ENCODE measurements at regions not wholly inside any gene's neighbourhood (a gene's known extent, or its start where the extent isn't known, plus 50 kb on each side); places are given as distances from the start of the nearest gene placed in this dataset.

- DNase-seq: no peak
These were observed 913.7 kb upstream of the ACVR2A start for GRCh38 chr2:146931109-146931508.

DNA sequence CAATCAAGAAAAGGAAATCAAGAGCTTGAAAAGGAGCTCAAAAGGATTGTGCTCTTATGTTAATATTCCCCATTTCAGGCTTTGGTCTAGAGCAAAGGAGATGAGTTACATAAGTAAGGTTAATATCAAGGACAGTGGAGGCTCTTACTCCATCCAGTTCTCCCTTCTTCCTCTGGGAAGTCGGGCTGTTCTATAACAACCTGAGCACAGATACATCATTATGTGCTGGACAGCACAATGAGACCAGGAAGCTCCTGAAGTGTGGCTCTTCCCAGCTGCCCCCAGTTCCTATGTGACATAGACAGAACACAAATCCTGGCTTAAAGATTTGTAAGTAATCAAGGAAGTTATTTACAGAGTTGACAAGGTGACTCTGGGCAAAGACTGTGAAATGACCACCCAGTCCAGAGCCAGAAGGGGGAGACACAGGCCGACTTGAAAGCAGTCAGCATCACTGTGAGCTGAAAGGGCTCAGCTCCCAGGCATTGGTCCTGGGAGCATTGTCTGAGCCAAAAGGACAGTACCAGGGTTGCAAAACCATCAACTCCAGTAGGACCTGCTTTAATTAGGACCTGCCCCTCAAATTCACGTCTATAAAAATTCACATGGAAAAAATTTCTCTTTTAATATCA, 917.6 kb upstream of the ACVR2A start:
- peak; percentile 4 for DNase-seq

GRCh38 chr2:146918280-146918679, 926.5 kb upstream of the ACVR2A start:
- DNase-seq: no peak

GRCh38 chr2:146917431-146918042, 927.3 kb upstream of the ACVR2A start:
- no peak for DNase-seq

GRCh38 chr2:146916914-146917313, 927.9 kb upstream of the ACVR2A start:
- no peak for DNase-seq

DNA sequence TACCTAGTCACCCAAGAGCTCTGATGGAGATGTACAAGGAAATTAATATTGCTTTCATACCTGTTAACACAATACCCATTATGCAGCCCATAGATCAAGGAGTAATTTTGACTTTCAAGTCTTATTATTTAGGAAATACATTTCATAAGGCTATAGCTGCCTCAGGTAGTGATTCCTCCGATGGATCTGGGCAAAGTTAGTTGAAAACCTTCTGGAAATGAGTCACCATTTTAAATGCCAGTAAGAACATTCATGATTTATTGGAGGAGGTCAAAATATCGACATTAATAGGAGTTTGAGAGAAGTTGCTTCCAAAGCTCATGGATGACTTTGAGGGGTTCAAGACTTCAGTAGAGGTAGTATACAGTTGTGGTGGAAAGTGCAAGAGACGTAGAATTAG, 931.4 kb upstream of the ACVR2A start:
- no peak for DNase-seq

DNA sequence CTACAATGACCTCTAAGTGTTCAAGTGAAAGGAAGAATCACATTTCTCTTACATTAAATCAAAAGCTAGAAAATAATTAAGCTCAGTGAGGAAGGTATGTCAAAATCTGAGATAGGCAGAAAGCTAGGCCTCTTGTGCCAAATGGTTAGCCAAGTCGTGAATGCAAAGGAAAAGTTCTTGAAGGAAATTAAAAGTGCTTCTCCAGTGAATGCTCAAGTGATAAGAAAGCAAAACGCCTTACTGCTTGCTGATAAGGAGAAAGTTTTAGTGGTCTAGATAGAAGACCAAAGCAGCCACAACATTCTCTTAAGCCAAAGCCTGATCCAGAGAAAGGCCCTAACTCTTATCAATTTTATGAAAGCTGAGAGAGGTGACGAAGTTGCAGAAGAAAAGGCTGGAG, 932.3 kb upstream of the ACVR2A start:
- DNase-seq: no peak

- no peak for DNase-seq
These were observed 936.1 kb upstream of the ACVR2A start for GRCh38 chr2:146908776-146909175.

DNA sequence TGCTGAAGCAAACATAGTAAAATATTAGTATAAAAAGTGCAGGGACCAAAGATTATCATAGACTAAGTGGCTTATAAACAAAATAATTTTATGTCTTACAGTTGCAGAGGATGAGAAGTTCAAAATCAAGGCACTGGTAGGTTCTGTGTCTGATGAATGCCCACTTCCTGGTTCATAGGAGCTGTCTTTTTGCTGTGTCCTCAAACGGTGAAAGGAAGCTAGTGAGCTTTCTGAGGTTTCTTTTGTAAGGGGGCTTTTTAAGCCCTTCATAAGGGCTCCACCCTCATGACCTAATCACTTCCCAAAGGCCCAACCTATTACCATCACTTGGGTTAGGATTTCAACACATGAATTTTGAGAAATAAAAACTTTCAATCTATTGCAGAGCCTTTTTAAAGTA, 946.7 kb upstream of the ACVR2A start:
- no peak for DNase-seq

DNA sequence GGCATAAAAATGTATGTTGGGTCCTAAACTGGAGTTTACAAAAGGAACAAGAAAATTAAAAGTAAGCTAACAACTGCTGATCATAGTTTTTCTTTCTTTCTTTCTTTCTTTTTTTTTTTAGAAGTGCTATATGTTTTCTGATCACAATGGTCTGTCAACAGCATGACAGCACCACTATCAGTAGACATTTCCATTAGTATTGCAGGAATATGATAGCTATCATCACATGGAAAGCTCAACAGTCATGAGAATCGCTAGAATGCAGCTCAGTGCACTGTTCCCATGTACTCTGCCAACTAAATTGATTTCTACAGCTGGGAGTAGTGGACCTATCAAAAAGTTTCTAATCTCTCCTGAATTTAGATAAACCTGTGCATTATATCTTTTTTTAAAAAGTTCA, 950.3 kb upstream of the ACVR2A start:
- DNase-seq: no peak

- no peak for DNase-seq
These were observed 951.3 kb upstream of the ACVR2A start for GRCh38 chr2:146893500-146894041.

GRCh38 chr2:146890491-146890890, 954.3 kb upstream of the ACVR2A start:
- no peak for DNase-seq

GRCh38 chr2:146879882-146880281, 964.9 kb upstream of the ACVR2A start:
- peak; percentile 27 for DNase-seq

GRCh38 chr2:146874260-146874658, 970.6 kb upstream of the ACVR2A start:
- peak; percentile 75 for DNase-seq

- peak; percentile 1 for DNase-seq
These were observed 971.1 kb upstream of the ACVR2A start for GRCh38 chr2:146873646-146874259.

GRCh38 chr2:146873056-146873455, 971.8 kb upstream of the ACVR2A start:
- no peak for DNase-seq

- no peak for DNase-seq
These were observed 974.1 kb upstream of the ACVR2A start for GRCh38 chr2:146870691-146871090.

DNA sequence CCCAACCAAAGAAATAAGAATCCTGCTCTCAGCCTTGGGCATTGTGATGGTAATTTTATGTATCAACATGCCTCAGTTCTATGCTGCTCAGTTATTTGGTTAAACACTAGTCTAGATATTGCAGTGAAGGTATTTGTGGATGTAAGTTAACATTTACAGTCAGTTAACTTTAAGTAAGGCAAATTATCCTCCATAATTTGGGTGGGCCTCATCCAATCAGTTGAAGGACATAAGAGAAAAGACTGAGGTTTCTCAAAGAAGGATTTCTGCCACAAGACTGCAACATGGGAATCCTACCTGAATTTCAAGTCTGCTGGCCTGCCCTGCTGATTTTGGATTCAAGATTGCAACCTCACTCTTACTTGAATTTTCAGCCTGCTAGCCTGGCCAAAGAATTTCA, 975.5 kb upstream of the ACVR2A start:
- no peak for DNase-seq

DNA sequence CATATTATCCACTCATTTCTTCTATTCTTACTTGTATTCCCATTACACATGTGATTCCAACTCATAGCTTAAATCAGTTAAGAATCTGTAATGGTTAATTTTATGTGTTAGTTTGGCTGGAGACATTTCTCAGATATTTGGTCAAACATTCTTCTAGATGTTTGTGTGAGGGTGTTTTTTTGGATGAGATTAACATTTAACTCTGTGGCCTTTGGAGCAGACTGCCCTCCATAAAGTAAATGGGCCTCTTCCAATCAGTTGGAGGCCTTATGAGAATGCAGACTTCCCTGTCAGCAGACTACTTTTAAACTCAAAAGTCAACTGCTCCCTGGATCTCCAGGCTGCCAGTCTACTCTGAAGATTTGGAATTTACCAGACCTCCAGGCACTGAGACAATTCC, 976.8 kb upstream of the ACVR2A start:
- no peak for DNase-seq

- no peak for DNase-seq
These were observed 977.3 kb upstream of the ACVR2A start for GRCh38 chr2:146867477-146867986.

GRCh38 chr2:146853741-146854444, 990.9 kb upstream of the ACVR2A start:
- DNase-seq: peak; percentile 28

DNA sequence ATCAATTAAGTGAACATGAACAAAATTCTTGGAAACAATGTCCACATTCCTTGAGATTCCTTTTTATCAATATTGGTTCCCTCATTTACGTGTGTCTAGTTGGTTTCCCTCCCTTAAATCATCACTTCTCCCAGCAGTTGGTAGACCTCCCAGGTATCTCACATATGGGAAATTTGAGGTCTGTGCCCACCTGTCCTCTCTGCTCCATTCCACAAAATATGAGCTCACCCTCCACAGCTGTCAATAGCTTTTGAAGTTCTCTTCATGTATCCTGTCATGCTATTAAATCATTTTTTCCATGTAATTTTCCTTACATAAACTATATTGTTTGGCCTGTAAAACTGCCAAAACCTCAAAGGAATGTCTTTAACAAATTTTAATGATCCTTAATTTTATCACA, 992.2 kb upstream of the ACVR2A start:
- DNase-seq: no peak

- no peak for DNase-seq
These were observed 994.1 kb upstream of the ACVR2A start for GRCh38 chr2:146850746-146851145.

All from EL (cell line).